ENCODE measurements at regions not wholly inside any gene's neighbourhood (a gene's known extent, or its start where the extent isn't known, plus 50 kb on each side); places are given as distances from the start of the nearest gene placed in this dataset.

- DNase-seq (ENCODE audit: low read depth) = no peak
These were observed 96.2 kb upstream of the ARAP3 start for GRCh38 chr5:141778206-141778605.

- no peak for DNase-seq (ENCODE audit: low read depth)
These were observed 95.7 kb upstream of the ARAP3 start for GRCh38 chr5:141777711-141778110.

- DNase-seq (ENCODE audit: low read depth) = no peak
These were observed 95.1 kb upstream of the ARAP3 start for GRCh38 chr5:141777130-141777529.

- no peak for DNase-seq (ENCODE audit: low read depth)
These were observed 91.9 kb upstream of the ARAP3 start for GRCh38 chr5:141773779-141774562.

GRCh38 chr5:141772281-141772680 lies 90.3 kb upstream of the ARAP3 start:
- no peak for DNase-seq (ENCODE audit: low read depth)

- no peak for DNase-seq (ENCODE audit: low read depth)
These were observed 89.5 kb upstream of the ARAP3 start for GRCh38 chr5:141771562-141771961.

GRCh38 chr5:141771031-141771430 lies 89.0 kb upstream of the ARAP3 start:
- no peak for DNase-seq (ENCODE audit: low read depth)

GRCh38 chr5:141769671-141770070 lies 87.6 kb upstream of the ARAP3 start:
- DNase-seq (ENCODE audit: low read depth) = no peak

- DNase-seq (ENCODE audit: low read depth) = no peak
These were observed 85.6 kb upstream of the ARAP3 start for GRCh38 chr5:141767671-141768070.

- no peak for DNase-seq (ENCODE audit: low read depth)
These were observed 84.0 kb upstream of the ARAP3 start for GRCh38 chr5:141765896-141766551.

- no peak for DNase-seq (ENCODE audit: low read depth)
These were observed 81.5 kb upstream of the ARAP3 start for GRCh38 chr5:141763541-141763940.

GRCh38 chr5:141762790-141763368 lies 80.8 kb upstream of the ARAP3 start:
- no peak for DNase-seq (ENCODE audit: low read depth)

- DNase-seq (ENCODE audit: low read depth) = no peak
These were observed 80.3 kb upstream of the ARAP3 start for GRCh38 chr5:141762316-141762715.

- DNase-seq (ENCODE audit: low read depth) = no peak
These were observed 78.7 kb upstream of the ARAP3 start for GRCh38 chr5:141760753-141761152.

- no peak for DNase-seq (ENCODE audit: low read depth)
These were observed 78.2 kb upstream of the ARAP3 start for GRCh38 chr5:141760193-141760592.

- no peak for DNase-seq (ENCODE audit: low read depth)
These were observed 76.4 kb upstream of the ARAP3 start for GRCh38 chr5:141758310-141758998.

- DNase-seq (ENCODE audit: low read depth) = no peak
These were observed 75.4 kb upstream of the ARAP3 start for GRCh38 chr5:141757402-141757801.

- no peak for DNase-seq (ENCODE audit: low read depth)
These were observed 74.2 kb upstream of the ARAP3 start for GRCh38 chr5:141756196-141756595.

GRCh38 chr5:141753971-141754713 lies 72.1 kb upstream of the ARAP3 start:
- DNase-seq (ENCODE audit: low read depth) = no peak

GRCh38 chr5:141753143-141753970 lies 71.3 kb upstream of the ARAP3 start:
- no peak for DNase-seq (ENCODE audit: low read depth)

Measured in forelimb muscle (tissue), 1 donor.